Fibroblast of skin of scalp (primary cell): ENCODE measurements at regions not wholly inside any gene's neighbourhood (a gene's known extent, or its start where the extent isn't known, plus 50 kb on each side); places are given as distances from the start of the nearest gene placed in this dataset.

Source experiments
- DNase-seq: peaks from one replicate; pipeline ENCODE4 v3.0.0-alpha.2; 2013

- DNase-seq = no peak
These were observed 110.4 kb upstream of the TOP3B start for GRCh38 chr22:22092974-22093373.

DNA sequence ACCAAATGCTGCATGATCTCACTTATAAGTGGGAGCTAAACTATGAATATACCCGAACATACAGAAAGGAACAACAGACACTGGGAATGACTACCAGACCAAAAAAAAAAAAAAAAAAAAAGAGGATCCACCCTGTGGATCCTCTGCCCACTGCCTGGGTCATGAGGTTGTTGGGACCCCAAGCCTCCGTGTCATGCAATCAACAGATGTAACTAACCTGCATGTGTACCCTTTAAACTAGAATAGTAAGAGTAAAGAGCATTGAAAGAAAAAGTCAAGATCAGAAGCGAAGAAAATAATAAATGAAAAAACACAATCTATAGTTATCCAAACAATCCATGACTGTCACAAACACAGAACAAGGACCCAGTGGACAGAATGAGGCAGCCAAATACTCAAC is 109.5 kb upstream of the TOP3B start:
- no peak for DNase-seq

GRCh38 chr22:22091400-22091878 is 108.9 kb upstream of the TOP3B start:
- no peak for DNase-seq

DNA sequence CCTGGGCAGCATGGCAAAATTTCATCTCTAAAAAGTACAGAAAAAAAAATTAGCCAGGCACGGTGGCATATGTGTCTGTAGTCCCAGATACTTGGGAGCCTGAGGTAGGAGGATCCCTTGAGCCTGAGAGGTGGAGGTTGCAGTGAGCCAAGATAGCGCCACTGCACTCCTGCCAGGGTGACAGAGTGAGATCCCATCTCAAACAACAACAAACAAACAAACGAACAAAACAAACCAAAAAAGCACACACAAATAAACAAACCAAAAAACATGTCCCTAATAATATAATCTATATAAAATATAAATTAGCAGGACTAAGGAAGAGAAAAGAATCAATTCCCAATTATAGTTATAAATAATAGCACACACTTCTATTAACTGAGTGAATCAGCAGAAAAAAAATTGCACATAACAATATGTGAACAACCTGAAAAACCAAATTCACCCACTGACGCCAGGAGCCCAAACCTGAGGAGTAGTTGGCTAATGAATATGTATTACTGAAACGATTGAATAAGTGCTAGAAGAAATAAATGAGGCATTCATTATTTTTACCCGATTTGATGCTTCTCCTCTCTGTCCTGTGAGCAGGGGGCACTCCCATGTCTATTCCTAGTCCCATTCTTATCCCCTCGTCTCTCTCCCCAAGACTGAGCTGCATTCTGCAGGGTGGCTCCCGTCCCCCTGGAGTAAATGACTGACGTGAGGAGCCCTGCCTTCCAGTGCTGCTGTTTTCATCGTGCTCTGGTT is 108.2 kb upstream of the TOP3B start:
- no peak for DNase-seq

GRCh38 chr22:22089459-22090308 is 107.1 kb upstream of the TOP3B start:
- no peak for DNase-seq

- no peak for DNase-seq
These were observed 106.3 kb upstream of the TOP3B start for GRCh38 chr22:22088658-22089458.

- DNase-seq = no peak
These were observed 105.5 kb upstream of the TOP3B start for GRCh38 chr22:22087854-22088657.

- DNase-seq = no peak
These were observed 104.0 kb upstream of the TOP3B start for GRCh38 chr22:22086501-22087158.

GRCh38 chr22:22085702-22086500 is 103.3 kb upstream of the TOP3B start:
- DNase-seq = no peak

DNA sequence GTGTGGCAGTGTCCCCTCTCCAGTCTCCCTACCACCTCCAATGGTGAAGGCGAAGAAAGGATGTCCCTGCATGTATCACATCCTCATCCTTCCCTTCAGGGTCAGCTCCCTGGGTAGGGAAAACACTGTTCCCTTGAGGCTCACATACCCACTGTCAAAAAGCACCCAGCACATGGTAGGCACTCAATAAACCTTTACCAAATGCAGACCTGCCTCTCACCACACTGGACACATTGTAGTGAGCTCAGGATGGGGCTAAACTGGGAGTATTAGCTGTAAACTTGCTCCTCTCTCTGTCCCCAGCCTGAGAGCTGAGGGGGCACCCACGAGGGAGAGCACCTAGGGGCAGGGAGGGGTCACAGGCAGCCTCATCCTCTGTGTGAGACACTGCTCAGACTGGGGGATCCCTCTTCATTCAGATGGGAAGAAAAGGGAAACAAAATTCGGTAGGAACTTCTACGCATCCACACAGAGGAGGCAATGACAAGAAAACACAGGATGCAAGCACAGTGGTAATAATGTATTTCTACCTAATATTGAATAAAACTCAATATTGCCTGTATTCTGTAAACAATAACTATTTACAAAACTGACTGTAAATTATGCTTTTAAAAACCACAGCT is 101.6 kb upstream of the TOP3B start:
- no peak for DNase-seq

DNA sequence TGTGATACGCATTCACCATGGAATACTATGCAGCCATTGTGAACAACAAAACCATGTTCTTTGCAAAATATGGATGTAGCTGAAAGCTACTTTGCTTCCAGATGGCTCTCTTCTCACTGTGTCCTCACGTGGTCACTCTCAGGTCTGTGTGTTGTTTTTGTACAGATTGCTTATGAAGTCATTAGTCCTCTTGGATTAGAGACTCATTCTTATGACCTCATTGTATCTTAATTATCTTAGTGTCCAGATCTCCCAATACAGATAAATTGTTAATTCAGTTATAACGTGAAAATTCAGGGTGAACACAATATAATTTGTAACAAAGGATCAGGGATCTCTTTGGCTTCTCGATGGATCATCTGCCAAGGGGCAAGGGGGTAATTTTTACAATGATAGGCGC is 100.4 kb upstream of the TOP3B start:
- no peak for DNase-seq

- DNase-seq = no peak
These were observed 99.7 kb upstream of the TOP3B start for GRCh38 chr22:22082229-22082835.

GRCh38 chr22:22080270-22080669 is 97.7 kb upstream of the TOP3B start:
- DNase-seq = no peak

DNA sequence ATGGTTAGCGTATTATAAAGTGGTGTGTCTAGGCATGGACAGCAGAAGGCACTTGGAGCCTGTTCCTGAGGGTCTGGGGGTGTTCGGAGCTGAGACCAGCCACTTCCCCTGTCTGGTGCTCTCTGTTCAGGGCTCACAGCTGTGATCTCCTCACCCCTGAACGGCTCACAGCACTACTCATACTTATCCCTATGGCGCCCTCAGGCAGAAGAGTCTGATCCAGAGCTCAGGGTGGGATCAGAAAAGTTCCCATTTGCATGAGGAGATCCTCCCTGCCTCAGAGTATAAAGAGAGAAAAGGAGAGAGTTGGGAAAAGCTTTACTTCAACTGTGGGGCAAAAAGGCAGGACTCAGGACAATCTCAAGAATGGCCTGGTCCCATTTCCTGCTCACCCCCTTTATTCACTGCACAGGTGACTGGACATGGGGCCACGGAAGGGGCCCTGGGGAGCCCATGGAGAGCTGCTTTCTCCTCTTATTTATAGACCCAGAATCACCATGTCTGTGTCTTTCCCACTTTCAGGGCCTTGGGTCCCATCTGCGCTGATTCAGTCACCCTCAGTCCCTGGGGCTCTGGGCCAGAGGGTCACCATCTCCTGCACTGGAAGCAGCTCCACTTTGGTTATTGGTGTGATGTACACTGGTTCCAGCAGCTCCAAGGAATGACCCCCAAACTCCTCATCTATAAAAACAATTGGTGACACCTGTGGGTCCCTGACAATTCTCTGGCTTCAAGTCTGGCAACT is 97.0 kb upstream of the TOP3B start:
- no peak for DNase-seq

- no peak for DNase-seq
These were observed 95.7 kb upstream of the TOP3B start for GRCh38 chr22:22078329-22078728.

DNA sequence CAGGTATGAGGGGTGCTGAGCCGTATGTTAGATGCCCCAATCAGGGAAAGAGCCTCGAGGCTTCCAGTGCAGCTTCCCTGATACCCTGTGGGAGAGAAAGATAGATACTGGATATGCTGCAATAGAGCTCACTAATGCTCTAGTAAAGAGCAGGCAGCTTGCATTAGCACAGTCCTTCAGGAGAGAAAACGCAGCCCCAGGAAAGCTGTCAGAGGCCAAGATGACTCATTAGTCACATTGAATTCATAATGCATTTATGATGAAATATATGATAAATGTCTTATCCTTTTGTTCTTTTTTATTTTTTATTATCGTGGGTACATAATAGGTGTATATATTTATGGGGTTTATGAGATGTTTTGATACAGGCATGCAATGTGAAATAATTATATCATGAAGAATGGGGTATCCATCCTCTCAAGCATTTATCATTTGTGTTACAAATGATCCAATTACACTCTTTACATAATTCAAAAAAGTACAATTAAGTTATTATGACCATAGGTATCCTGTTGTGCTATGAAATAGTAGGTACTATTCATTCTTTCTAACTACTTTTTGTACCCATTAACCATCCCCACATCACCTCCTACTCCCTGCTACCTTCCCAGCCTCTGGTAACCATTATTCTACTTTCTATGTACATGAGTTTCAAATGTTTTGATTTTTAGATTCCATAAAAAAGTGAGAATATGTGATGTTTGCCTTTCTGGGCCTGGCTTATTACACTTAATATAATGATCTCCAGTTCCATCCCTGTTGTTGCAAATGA is 94.5 kb upstream of the TOP3B start:
- peak; percentile 13 for DNase-seq

- DNase-seq = no peak
These were observed 93.8 kb upstream of the TOP3B start for GRCh38 chr22:22076361-22076760.
